RWPE2 (cell line): ENCODE measurements at regions not wholly inside any gene's neighbourhood (a gene's known extent, or its start where the extent isn't known, plus 50 kb on each side); places are given as distances from the start of the nearest gene placed in this dataset.
A peak's percentile ranks its signal among the peaks of the same experiment; 100 is the strongest.

ENCODE experiments used
- ATAC-seq: fragments of 200-7000 bp; cut with Tn5 transposase; 3 replicates; pipeline ENCODE4 v1.9.1; 2021; ENCODE audit warnings: low read depth
- DNase-seq: peaks from one replicate; pipeline ENCODE4 v3.0.0-alpha.2; 2020; ENCODE audit warnings: low spot score
- H3K27ac ChIP-seq: fragments of 450-650 bp; 2 replicates; pipeline ENCODE4 v1.5.1; 2017; ENCODE audit warnings: mild to moderate bottlenecking; ENCODE audit not compliant: poor library complexity, severe bottlenecking
- H3K27me3 ChIP-seq: fragments of 250-450 bp; sonication (Bioruptor Pico); 2 replicates; pipeline ENCODE4 v1.5.1; 2021; ENCODE audit warnings: mild to moderate bottlenecking, moderate library complexity; ENCODE audit not compliant: insufficient read depth, poor library complexity, severe bottlenecking
- H3K36me3 ChIP-seq: fragments of 250-450 bp; sonication (Bioruptor Pico); 2 replicates; pipeline ENCODE4 v1.5.1; 2020; ENCODE audit warnings: low read depth, mild to moderate bottlenecking, moderate library complexity
- H3K4me1 ChIP-seq: fragments of 250-450 bp; sonication (Bioruptor Pico); 2 replicates; pipeline ENCODE4 v1.5.1; 2021; ENCODE audit warnings: mild to moderate bottlenecking, moderate library complexity; ENCODE audit not compliant: insufficient read depth, poor library complexity, severe bottlenecking
- H3K4me3 ChIP-seq: fragments of 250-450 bp; sonication (Bioruptor Pico); 2 replicates; pipeline ENCODE4 v1.5.1; 2021; ENCODE audit warnings: mild to moderate bottlenecking, moderate library complexity; ENCODE audit not compliant: severe bottlenecking
- H3K9me3 ChIP-seq: fragments of 250-450 bp; sonication (Bioruptor Pico); 2 replicates; pipeline ENCODE4 v1.5.1; 2021; ENCODE audit warnings: mild to moderate bottlenecking, moderate library complexity; ENCODE audit not compliant: severe bottlenecking
- CTCF ChIP-seq: fragments of 450-650 bp; IDR thresholded peaks from one replicate; pipeline ENCODE4 v1.5.1; 2017; ENCODE audit warnings: mild to moderate bottlenecking, moderate library complexity; ENCODE audit not compliant: poor library complexity, severe bottlenecking

GRCh38 chr17:36720131-36720530, 118.7 kb downstream of the MRM1 start:
- H3K27me3 ChIP-seq, result no peaks in the 10 kb centered on the region
- no peaks in the 10 kb centered on the region for H3K4me1 ChIP-seq
- DNase-seq (no peak), ATAC-seq (no peak)
- no peaks in the 10 kb centered on the region for H3K36me3 ChIP-seq
- no peak for TF ChIP-seq CTCF
- no peak overlapping the region for H3K4me3 ChIP-seq
- H3K9me3 ChIP-seq, result no peaks in the 10 kb centered on the region
- no peak overlapping the region for H3K27ac ChIP-seq

DNA sequence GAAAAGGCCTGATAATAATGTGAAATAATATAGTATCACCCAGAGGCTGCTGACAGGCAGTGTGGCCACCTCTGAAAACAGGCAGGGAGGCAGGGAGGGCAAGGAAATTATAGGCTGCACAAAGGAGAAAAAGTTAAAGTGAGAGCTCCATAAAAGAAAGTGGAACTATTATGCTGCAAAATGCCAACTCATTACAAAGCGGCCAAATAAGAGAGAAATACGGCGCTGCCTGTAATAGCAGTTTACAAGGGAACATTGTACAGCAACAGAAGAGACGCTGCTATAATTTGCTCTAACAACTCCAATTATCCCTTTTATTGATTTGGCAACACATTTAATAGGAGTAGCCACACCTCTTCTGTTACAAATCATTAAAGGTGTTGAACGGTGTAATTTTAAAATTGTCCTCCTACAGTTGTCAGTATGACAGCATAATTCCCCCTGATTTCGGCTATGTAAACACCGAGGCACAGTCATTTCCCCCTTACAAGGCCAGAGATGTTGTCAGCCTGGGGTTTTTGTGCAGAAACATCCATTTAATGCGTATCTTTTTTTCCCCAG, 120.3 kb downstream of the MRM1 start:
- no peaks in the 10 kb centered on the region for H3K9me3 ChIP-seq
- no peak overlapping the region for H3K4me3 ChIP-seq
- H3K36me3 ChIP-seq, result no peaks in the 10 kb centered on the region
- no peaks in the 10 kb centered on the region for H3K4me1 ChIP-seq
- no peak for TF ChIP-seq CTCF
- H3K27me3 ChIP-seq, result peaks cover 8% of the 10 kb centered on the region
- DNase-seq, result no peak
- no peak overlapping the region for H3K27ac ChIP-seq
- no peak for ATAC-seq

DNA sequence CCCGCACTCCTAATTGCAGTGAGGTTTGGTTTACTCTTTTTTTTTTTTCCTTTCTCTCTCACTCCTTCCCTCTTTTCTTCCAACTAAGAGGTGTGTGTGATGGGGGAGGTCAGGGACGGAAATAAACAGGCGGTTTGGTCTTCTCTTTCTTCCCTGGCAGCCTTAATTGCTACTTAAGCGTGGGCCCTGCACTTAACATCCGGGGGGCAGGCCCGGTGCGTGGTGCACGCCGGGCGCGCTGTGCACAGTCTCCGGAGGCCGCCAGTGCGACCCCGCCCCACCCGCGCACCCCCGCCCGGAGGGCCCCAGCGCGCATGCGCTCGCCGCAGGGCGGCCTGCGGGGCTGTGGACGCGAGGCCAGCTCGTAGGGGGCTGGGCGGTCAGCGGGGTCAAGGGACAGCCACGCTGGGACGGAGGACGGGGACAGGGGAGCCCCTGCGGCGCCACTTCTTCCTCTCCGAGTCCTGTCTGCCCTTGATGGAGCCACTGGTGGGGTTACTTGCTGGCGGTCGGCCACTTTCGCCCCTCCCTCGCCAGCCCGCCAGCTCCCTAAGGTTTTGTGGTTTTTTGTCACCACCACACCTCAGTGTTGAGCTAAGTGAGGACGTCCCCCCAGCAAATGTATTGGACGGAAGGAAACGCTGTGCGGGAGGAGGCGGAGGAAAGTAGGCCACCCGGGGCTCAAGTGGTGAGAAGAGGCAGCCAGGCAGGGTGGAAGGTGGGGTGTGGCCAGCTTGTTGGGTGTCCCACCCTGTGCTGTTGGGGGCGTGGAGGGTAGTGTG, 120.9 kb downstream of the MRM1 start:
- ATAC-seq (peak; percentile 75; the same call in 2 of the 3 replicates), DNase-seq (no peak)
- no peak for TF ChIP-seq CTCF
- Histone ChIP-seq H3K9me3 (no peaks in the 10 kb centered on the region), H3K36me3 (no peaks in the 10 kb centered on the region), H3K27me3 (peaks cover 15% of the 10 kb centered on the region), H3K4me3 (peak overlapping the region; percentile 22), H3K27ac (no peak overlapping the region), H3K4me1 (no peaks in the 10 kb centered on the region)

DNA sequence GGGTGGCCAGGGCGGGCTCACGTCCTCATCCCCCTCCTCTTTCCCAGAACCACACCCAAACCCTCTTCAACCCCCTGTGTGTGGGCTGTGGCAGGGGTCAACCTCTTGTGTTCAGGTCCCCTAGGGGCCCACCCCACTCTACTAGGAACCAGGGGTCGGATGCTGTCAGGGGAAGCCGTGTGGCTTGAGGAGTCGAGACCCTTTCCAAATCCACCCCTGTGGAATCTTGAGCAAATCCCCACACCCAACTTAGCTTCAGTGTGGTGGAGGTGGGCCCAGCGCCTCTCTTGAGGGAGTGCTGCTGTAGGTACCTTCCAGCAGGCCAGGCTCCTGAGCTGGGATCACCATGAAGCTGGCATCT, 121.5 kb downstream of the MRM1 start:
- H3K27ac ChIP-seq, result no peak overlapping the region
- H3K36me3 ChIP-seq, result no peaks in the 10 kb centered on the region
- DNase-seq (no peak), ATAC-seq (no peak)
- peaks cover 21% of the 10 kb centered on the region for H3K27me3 ChIP-seq
- no peaks in the 10 kb centered on the region for H3K9me3 ChIP-seq
- H3K4me3 ChIP-seq, result no peak overlapping the region
- H3K4me1 ChIP-seq, result no peaks in the 10 kb centered on the region
- no peak for TF ChIP-seq CTCF

- no peak overlapping the region for H3K27ac ChIP-seq
- DNase-seq (no peak), ATAC-seq (no peak)
- TF ChIP-seq CTCF, result no peak
- no peaks in the 10 kb centered on the region for H3K4me1 ChIP-seq
- no peaks in the 10 kb centered on the region for H3K36me3 ChIP-seq
- no peak overlapping the region for H3K4me3 ChIP-seq
- no peaks in the 10 kb centered on the region for H3K9me3 ChIP-seq
- H3K27me3 ChIP-seq, result peaks cover 23% of the 10 kb centered on the region
Observed at GRCh38 chr17:36723459-36724025, 122.2 kb downstream of the MRM1 start.
